ENCODE measurements at regions not wholly inside any gene's neighbourhood (a gene's known extent, or its start where the extent isn't known, plus 50 kb on each side); places are given as distances from the start of the nearest gene placed in this dataset.

- DNase-seq (ENCODE audit: low read depth, low spot score): no peak
- CTCF ChIA-PET: interaction anchor here (1.7 kb wide), 1 partner anchor 1280 kb away, joined by 3 read pairs; no protein-coding TSS in a partner anchor
- Histone ChIP-seq H3K9ac (ENCODE audit: control insufficient read depth, insufficient read depth, low read length) (no peak overlapping the region), H3K79me2 (ENCODE audit: control insufficient read depth, insufficient read depth, low read length) (no peaks in the 10 kb centered on the region), H3K4me1 (ENCODE audit: control insufficient read depth, insufficient read depth, low read length) (no peaks in the 10 kb centered on the region), H4K20me1 (ENCODE audit: control insufficient read depth, insufficient read depth) (no peaks in the 10 kb centered on the region), H3K36me3 (ENCODE audit: control insufficient read depth in 2 of 2, insufficient read depth in 2 of 2, low read length in 1 of 2) (no peaks in the 10 kb centered on the region), H3K27me3 (replicated peaks in 1 of 2; ENCODE audit: control insufficient read depth in 2 of 2, insufficient read depth in 2 of 2, low read length in 1 of 2) (no peaks in the 10 kb centered on the region), H3K4me3 (no peak overlapping the region), H2AFZ (ENCODE audit: control insufficient read depth, low read depth, low read length) (no peak overlapping the region), H3K9me3 (replicated peaks; ENCODE audit: control insufficient read depth, insufficient read depth, low read length) (no peaks in the 10 kb centered on the region), H3K4me2 (ENCODE audit: control insufficient read depth, insufficient read depth) (no peak overlapping the region), H3K27ac (ENCODE audit: control insufficient read depth, insufficient read depth) (no peak overlapping the region)
- POLR2A ChIA-PET: no interaction called here
- intact Hi-C loops (cut with micrococcal nuclease; ENCODE audit: unreplicated experiment): no loop called here
- FAIRE-seq: no peak
- WGBS (ENCODE audit: insufficient coverage, insufficient replicate concordance, low lambda C conversion rate, missing lambda C conversion rate): 17% methylated on average over 3 of the region's 3 CpGs
- no peak for ATAC-seq
- no peak for TF ChIP-seq CBFB (IDR thresholded peaks at IDR 0.05; ENCODE audit: low read depth)
- RAD21 ChIA-PET (ENCODE audit: unreplicated experiment): no interaction called here
- SMC1A ChIA-PET (ENCODE audit: uncharacterized antibody, unreplicated experiment): no interaction called here
- no TSS peak for BruUV-seq (replicated peaks)
- in situ Hi-C loops (cut with MboI): no loop called here
Measured at GRCh38 chr7:13411636-13412035, 577.8 kb downstream of the ETV1 start.

DNA sequence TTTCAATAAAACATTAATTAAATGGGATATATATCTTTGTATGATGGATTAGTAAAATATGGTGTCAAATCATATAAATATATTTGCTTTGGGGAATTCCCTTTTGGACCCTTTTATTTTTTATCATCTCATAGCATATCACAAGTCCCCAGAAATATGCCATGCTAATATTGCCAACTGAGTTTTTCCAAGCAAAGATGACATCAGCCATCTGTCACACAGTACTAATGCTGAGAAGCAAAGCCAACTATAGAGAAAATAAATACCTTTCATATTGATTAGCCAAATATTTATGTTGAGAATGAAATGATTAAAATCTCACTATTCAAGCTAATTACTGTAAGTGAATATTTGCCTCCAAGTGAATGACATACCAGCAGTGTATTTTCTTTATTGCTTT is 575.3 kb downstream of the ETV1 start:
- Histone ChIP-seq H3K9me3 (replicated peaks; ENCODE audit: control insufficient read depth, insufficient read depth, low read length) (no peaks in the 10 kb centered on the region), H3K4me2 (ENCODE audit: control insufficient read depth, insufficient read depth) (no peak overlapping the region), H3K36me3 (ENCODE audit: control insufficient read depth in 2 of 2, insufficient read depth in 2 of 2, low read length in 1 of 2) (no peaks in the 10 kb centered on the region), H4K20me1 (ENCODE audit: control insufficient read depth, insufficient read depth) (no peaks in the 10 kb centered on the region), H3K27ac (ENCODE audit: control insufficient read depth, insufficient read depth) (no peak overlapping the region), H3K4me1 (ENCODE audit: control insufficient read depth, insufficient read depth, low read length) (no peaks in the 10 kb centered on the region), H3K79me2 (ENCODE audit: control insufficient read depth, insufficient read depth, low read length) (no peaks in the 10 kb centered on the region), H3K4me3 (no peak overlapping the region), H3K9ac (ENCODE audit: control insufficient read depth, insufficient read depth, low read length) (no peak overlapping the region), H3K27me3 (replicated peaks in 1 of 2; ENCODE audit: control insufficient read depth in 2 of 2, insufficient read depth in 2 of 2, low read length in 1 of 2) (no peaks in the 10 kb centered on the region), H2AFZ (ENCODE audit: control insufficient read depth, low read depth, low read length) (no peak overlapping the region)
- ATAC-seq (no peak), FAIRE-seq (no peak), DNase-seq (ENCODE audit: low read depth, low spot score) (no peak)
- intact Hi-C loops (cut with micrococcal nuclease; ENCODE audit: unreplicated experiment): no loop called here
- ChIA-PET CTCF (no interaction called here), SMC1A (ENCODE audit: uncharacterized antibody, unreplicated experiment) (no interaction called here), RAD21 (ENCODE audit: unreplicated experiment) (no interaction called here), POLR2A (no interaction called here)
- in situ Hi-C loops (cut with MboI): no loop called here
- BruUV-seq (replicated peaks): no TSS peak
- TF ChIP-seq E4F1 (IDR thresholded peaks at IDR 0.05; ENCODE audit: borderline replicate concordance, partially characterized antibody): no peak
- no peak for TF ChIP-seq NFYA (IDR thresholded peaks at IDR 0.05; ENCODE audit: borderline replicate concordance, low read depth, low read length)
- TF ChIP-seq, protein P1, sequence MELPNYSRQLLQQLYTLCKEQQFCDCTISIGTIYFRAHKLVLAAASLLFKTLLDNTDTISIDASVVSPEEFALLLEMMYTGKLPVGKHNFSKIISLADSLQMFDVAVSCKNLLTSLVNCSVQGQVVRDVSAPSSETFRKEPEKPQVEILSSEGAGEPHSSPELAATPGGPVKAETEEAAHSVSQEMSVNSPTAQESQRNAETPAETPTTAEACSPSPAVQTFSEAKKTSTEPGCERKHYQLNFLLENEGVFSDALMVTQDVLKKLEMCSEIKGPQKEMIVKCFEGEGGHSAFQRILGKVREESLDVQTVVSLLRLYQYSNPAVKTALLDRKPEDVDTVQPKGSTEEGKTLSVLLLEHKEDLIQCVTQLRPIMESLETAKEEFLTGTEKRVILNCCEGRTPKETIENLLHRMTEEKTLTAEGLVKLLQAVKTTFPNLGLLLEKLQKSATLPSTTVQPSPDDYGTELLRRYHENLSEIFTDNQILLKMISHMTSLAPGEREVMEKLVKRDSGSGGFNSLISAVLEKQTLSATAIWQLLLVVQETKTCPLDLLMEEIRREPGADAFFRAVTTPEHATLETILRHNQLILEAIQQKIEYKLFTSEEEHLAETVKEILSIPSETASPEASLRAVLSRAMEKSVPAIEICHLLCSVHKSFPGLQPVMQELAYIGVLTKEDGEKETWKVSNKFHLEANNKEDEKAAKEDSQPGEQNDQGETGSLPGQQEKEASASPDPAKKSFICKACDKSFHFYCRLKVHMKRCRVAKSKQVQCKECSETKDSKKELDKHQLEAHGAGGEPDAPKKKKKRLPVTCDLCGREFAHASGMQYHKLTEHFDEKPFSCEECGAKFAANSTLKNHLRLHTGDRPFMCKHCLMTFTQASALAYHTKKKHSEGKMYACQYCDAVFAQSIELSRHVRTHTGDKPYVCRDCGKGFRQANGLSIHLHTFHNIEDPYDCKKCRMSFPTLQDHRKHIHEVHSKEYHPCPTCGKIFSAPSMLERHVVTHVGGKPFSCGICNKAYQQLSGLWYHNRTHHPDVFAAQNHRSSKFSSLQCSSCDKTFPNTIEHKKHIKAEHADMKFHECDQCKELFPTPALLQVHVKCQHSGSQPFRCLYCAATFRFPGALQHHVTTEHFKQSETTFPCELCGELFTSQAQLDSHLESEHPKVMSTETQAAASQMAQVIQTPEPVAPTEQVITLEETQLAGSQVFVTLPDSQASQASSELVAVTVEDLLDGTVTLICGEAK (IDR thresholded peaks at IDR 0.05; ENCODE audit: borderline replicate concordance): no peak
- TF ChIP-seq BRCA1 (IDR thresholded peaks at IDR 0.05; ENCODE audit: low read depth, low read length): no peak
- no peak for TF ChIP-seq ZNF274 (IDR thresholded peaks at IDR 0.05; ENCODE audit: insufficient read depth, insufficient read length)
- TF ChIP-seq ZNF24 (IDR thresholded peaks at IDR 0.05): no peak
- TF ChIP-seq TCF12 (IDR thresholded peaks at IDR 0.05; ENCODE audit: low read depth, low read length): no peak
- no peak for TF ChIP-seq SPI1 (IDR thresholded peaks at IDR 0.05; ENCODE audit: borderline replicate concordance, insufficient read depth, low read depth, low read length)
- TF ChIP-seq IKZF2 (IDR thresholded peaks at IDR 0.05): no peak
- no peak for TF ChIP-seq JUND (IDR thresholded peaks at IDR 0.05; ENCODE audit: low read depth, low read length)
- no peak for TF ChIP-seq MEF2B (IDR thresholded peaks at IDR 0.05; ENCODE audit: partially characterized antibody, poor library complexity, severe bottlenecking)
- TF ChIP-seq STAT3 (IDR thresholded peaks at IDR 0.05; ENCODE audit: low read depth, low read length): no peak

All from GM12878 (cell line).